K562 (cell line): ENCODE measurements at regions not wholly inside any gene's neighbourhood (a gene's known extent, or its start where the extent isn't known, plus 50 kb on each side); places are given as distances from the start of the nearest gene placed in this dataset.

ENCODE experiments used
- ATAC-seq: fragments of 200-7000 bp; cut with Tn5 transposase; 3 replicates; pipeline ENCODE4 v1.9.1; 2020; ENCODE audit warnings: moderate library complexity
- BruUV-seq: library from RNA; stranded (reverse); fragments of 400-500 nt; replicated peaks from 2 replicates; lab custom pipeline; 2021; lab: Mats Ljungman, UMichigan
- CTCF ChIA-PET: fragments of 300-600 bp; formaldehyde crosslinking; extraction: SDS; loops from one replicate; lab custom pipeline; 2021; ENCODE audit warnings: low intra/inter-chr PET ratio; lab: Yijun Ruan, JAX
- POLR2A ChIA-PET: fragments of 300-600, 350-650 bp; sonication (Branson Sonifier 250); formaldehyde crosslinking; extraction: SDS; loops from one replicate; lab custom pipeline; 2021; ENCODE audit warnings: antibody characterized with exemption, inconsistent platforms; lab: Yijun Ruan, JAX
- DNase-seq, 4 experiments: peaks; one replicate each; pipeline versions ENCODE4 v3.0.0 to v3.0.0-alpha.2; 2011 to 2018; ENCODE audit warnings: low spot score in 3 of 4, mixed read lengths in 3 of 4; ENCODE audit errors: extremely low read depth in 1 of 4
- FAIRE-seq: peaks from 2 replicates; lab custom pipeline; 2011; peaks lifted over from hg19 to GRCh38; lab: Jason Lieb, UNC
- H2AFZ ChIP-seq: 2 replicates; pipeline ENCODE4 v1.6.0; 2011; ENCODE audit warnings: low read depth, low read length, control low read depth, inconsistent platforms
- H3K27ac ChIP-seq: fragments of 200-600 bp; 3 replicates; pipeline ENCODE4 v1.8.0; 2011; ENCODE audit warnings: low read depth, mild to moderate bottlenecking, control low read depth, inconsistent platforms, low read length, moderate library complexity, mixed read lengths; ENCODE audit errors: extremely low read depth
- H3K27me3 ChIP-seq, 2 experiments: fragments of 300-600 bp in 1 of 2; 2 replicates in 1 of 2; 3 replicates in 1 of 2; pipeline versions ENCODE4 v1.6.0 to v1.8.0; 2011; ENCODE audit warnings: inconsistent platforms in 2 of 2, low read length in 2 of 2, mild to moderate bottlenecking in 1 of 2, mixed read lengths in 1 of 2, moderate library complexity in 1 of 2; ENCODE audit not compliant: control insufficient read depth in 2 of 2, insufficient read depth in 2 of 2
- H3K36me3 ChIP-seq: fragments of 300-600 bp; 3 replicates; pipeline ENCODE4 v1.8.0; 2011; ENCODE audit warnings: mild to moderate bottlenecking, low read length, inconsistent platforms; ENCODE audit not compliant: control insufficient read depth, insufficient read depth
- H3K4me1 ChIP-seq, 2 experiments: fragments of 200-600 bp in 1 of 2; replicated peaks in 1 of 2; 2 replicates in 1 of 2; 3 replicates in 1 of 2; pipeline versions ENCODE4 v1.5.1 to v1.8.0; 2011; ENCODE audit warnings: inconsistent platforms in 2 of 2, low read length in 2 of 2, mild to moderate bottlenecking in 1 of 2, mixed read lengths in 1 of 2, moderate library complexity in 1 of 2; ENCODE audit not compliant: control insufficient read depth in 2 of 2, insufficient read depth in 2 of 2
- H3K4me2 ChIP-seq: 2 replicates; pipeline ENCODE4 v1.6.1; 2011; ENCODE audit warnings: low read length, control low read depth, inconsistent platforms, mixed read lengths; ENCODE audit not compliant: insufficient read depth
- H3K4me3 ChIP-seq: fragments of 200-600 bp; sonication (generic), shearing (Covaris generic); 2 replicates; pipeline ENCODE4 v1.5.1; 2016; ENCODE audit warnings: control low read depth, inconsistent platforms
- H3K79me2 ChIP-seq: fragments of 200-600 bp; 3 replicates; pipeline ENCODE4 v1.8.0; 2011; ENCODE audit warnings: low read length, inconsistent platforms; ENCODE audit not compliant: control insufficient read depth, insufficient read depth
- H3K9ac ChIP-seq, 2 experiments: 2 replicates each; pipeline versions ENCODE4 v1.6.0 to v1.6.1; 2011; ENCODE audit warnings: low read depth in 2 of 2, low read length in 2 of 2, control low read depth in 1 of 2, inconsistent platforms in 1 of 2, mild to moderate bottlenecking in 1 of 2, mixed read lengths in 1 of 2; ENCODE audit not compliant: insufficient read depth in 1 of 2
- H3K9me1 ChIP-seq: one replicate; pipeline ENCODE4 v1.6.0; 2011; ENCODE audit warnings: inconsistent platforms, mild to moderate bottlenecking, low read length, moderate library complexity; ENCODE audit not compliant: control insufficient read depth, insufficient read depth
- H3K9me3 ChIP-seq: replicated peaks from 2 replicates; pipeline ENCODE4 v1.5.1; 2011; ENCODE audit warnings: low read depth, low read length, inconsistent platforms; ENCODE audit not compliant: control insufficient read depth, insufficient read depth
- H4K20me1 ChIP-seq: replicated peaks from 2 replicates; pipeline ENCODE4 v1.6.1; 2011; ENCODE audit warnings: low read length, inconsistent platforms, mixed read lengths; ENCODE audit not compliant: control insufficient read depth, insufficient read depth
- ATF3 ChIP-seq, 2 experiments: fragments of 450-650 bp in 1 of 2; sonication (generic) in 1 of 2; formaldehyde crosslinking in 1 of 2; IDR thresholded peaks in 1 of 2; conservative IDR thresholded peaks in 1 of 2; 2 replicates each; pipeline versions ENCODE4 v1.6.1 to v1.8.1; 2016 to 2023; ENCODE audit warnings: mild to moderate bottlenecking in 2 of 2, moderate library complexity in 2 of 2, inconsistent platforms in 1 of 2, missing genetic modification reagents in 1 of 2
- BRF2 ChIP-seq: IDR thresholded peaks from 3 replicates; pipeline ENCODE4 v1.6.1; 2011; ENCODE audit warnings: borderline replicate concordance, mild to moderate bottlenecking; ENCODE audit not compliant: insufficient read length, insufficient read depth
- CHAMP1 ChIP-seq: fragments of 450-650 bp; IDR thresholded peaks from 2 replicates; pipeline ENCODE4 v1.6.1; 2016; ENCODE audit warnings: mild to moderate bottlenecking
- CHD1 ChIP-seq: fragments of 200-600 bp; sonication (generic); IDR thresholded peaks from one replicate; pipeline ENCODE4 v1.6.1; 2012; ENCODE audit warnings: mild to moderate bottlenecking, moderate library complexity, low read length, inconsistent platforms
- EGR1 ChIP-seq: fragments of 450-650 bp; conservative IDR thresholded peaks from 2 replicates; pipeline ENCODE4 v1.6.1; 2017; ENCODE audit warnings: mild to moderate bottlenecking
- MAFK ChIP-seq: IDR thresholded peaks from 2 replicates; pipeline ENCODE4 v1.6.1; 2011; ENCODE audit warnings: low read length, improper control_type of control experiment
- SMARCA4 ChIP-seq: fragments of 450-650 bp; IDR thresholded peaks from 2 replicates; pipeline ENCODE4 v1.6.1; 2016
- SREBF1 ChIP-seq: fragments of 150-350 bp; IDR thresholded peaks from 2 replicates; pipeline ENCODE4 v1.6.1; 2014; ENCODE audit warnings: antibody characterized with exemption, low read depth, low read length, borderline replicate concordance
- ZBTB7A ChIP-seq: IDR thresholded peaks from 2 replicates; pipeline ENCODE4 v1.6.1; 2011; ENCODE audit warnings: low read depth, mild to moderate bottlenecking, low read length, moderate library complexity, borderline replicate concordance; ENCODE audit not compliant: control insufficient read depth
- ZNF146 ChIP-seq: IDR thresholded peaks from one replicate; pipeline ENCODE4 v1.6.1; 2018; ENCODE audit warnings: missing compliant biosample characterization; ENCODE audit not compliant: unreplicated experiment
- ZNF232 ChIP-seq: sonication (generic); formaldehyde crosslinking; IDR thresholded peaks from 2 replicates; pipeline ENCODE4 v1.8.0; 2022; ENCODE audit warnings: mild to moderate bottlenecking, missing genetic modification reagents
- ZNF766 ChIP-seq: fragments of 200-800 bp; sonication (Bioruptor generic); conservative IDR thresholded peaks from 2 replicates; pipeline ENCODE4 v1.6.1; 2016; ENCODE audit warnings: missing genetic modification characterization, missing compliant biosample characterization
- ZSCAN32 ChIP-seq: fragments of 450-650 bp; formaldehyde crosslinking; IDR thresholded peaks from 2 replicates; pipeline ENCODE4 v1.4.0; 2020; ENCODE audit warnings: mild to moderate bottlenecking, moderate library complexity
- WGBS: fragments of 100-300 bp; shearing (Covaris generic); methylation state at CpG from one replicate; pipeline ENCODE4 v1.1.6; 2016; ENCODE audit warnings: low coverage, mixed read lengths; ENCODE audit not compliant: insufficient coverage; ENCODE audit errors: missing lambda C conversion rate; 5-methylcytosine and 5-hydroxymethylcytosine counted together
- in situ Hi-C: fragments of 300-500 bp; cut with MboI; formaldehyde crosslinking; loops from 4 replicates; pipeline ENCODE4 v1.15.0; 2018; ENCODE audit warnings: inconsistent platforms, mixed read lengths
- intact Hi-C: fragments of 100-400 bp; cut with micrococcal nuclease; formaldehyde crosslinking; loops from 2 replicates; pipeline ENCODE4 v1.14.2; 2022

- TF ChIP-seq BRF2 = no peak
- TF ChIP-seq ZNF232 (CRISPR knock-in tag) = no peak
- TF ChIP-seq ZNF766 (CRISPR knock-in tag) = no peak
- no peak for TF ChIP-seq SMARCA4
Observed at GRCh38 chr6:3625980-3626563, 125.4 kb downstream of the PXDC1 start (continued).

GRCh38 chr6:3625149-3625979 is 126.1 kb downstream of the PXDC1 start:
- 2% methylated on average over 16 of the region's 16 CpGs for WGBS
- peaks cover 2% of the 10 kb centered on the region for H3K9me1 ChIP-seq
- no TSS peak for BruUV-seq
- H3K27me3 ChIP-seq = peaks cover 80 to 86% of the 10 kb centered on the region in 2 experiments
- no peak for FAIRE-seq
- no peak overlapping the region for H3K4me3 ChIP-seq
- H3K27ac ChIP-seq = no peak overlapping the region
- in situ Hi-C loops (no loop called here), intact Hi-C loops (loop anchor here (5.0 kb wide), 1 partner anchor 102 kb away; no protein-coding TSS in a partner anchor)
- H3K9me3 ChIP-seq = no peaks in the 10 kb centered on the region
- no peak overlapping the region for H2AFZ ChIP-seq
- CTCF ChIA-PET = no interaction called here
- POLR2A ChIA-PET = interaction anchor here (0.6 to 1.0 kb wide), 3 partner anchors 15 to 1844 kb away, joined by 3 read pairs; no protein-coding TSS in a partner anchor
- no peak for ATAC-seq
- H3K79me2 ChIP-seq = no peaks in the 10 kb centered on the region
- H3K4me2 ChIP-seq = no peak overlapping the region
- H3K4me1 ChIP-seq = peaks cover 2 to 3% of the 10 kb centered on the region in 2 experiments; a peak in 3 of 5 replicates
- no peak overlapping the region for H3K9ac ChIP-seq
- H4K20me1 ChIP-seq = peaks cover 6% of the 10 kb centered on the region
- DNase-seq = no peak
- H3K36me3 ChIP-seq = no peaks in the 10 kb centered on the region
- TF ChIP-seq EGR1 (no peak), ATF3 (IDR thresholded peaks at IDR 0.05) (no peak), ATF3 (CRISPR knock-in tag; conservative IDR thresholded peaks at IDR 0.05) (no peak), CHD1 (no peak), SREBF1 (no peak), ZBTB7A (no peak), ZSCAN32 (CRISPR knock-in tag) (no peak), CHAMP1 (no peak), MAFK (no peak), ZNF146 (CRISPR knock-in tag) (no peak)
